ENCODE measurements at regions not wholly inside any gene's neighbourhood (a gene's known extent, or its start where the extent isn't known, plus 50 kb on each side); places are given as distances from the start of the nearest gene placed in this dataset.

DNA sequence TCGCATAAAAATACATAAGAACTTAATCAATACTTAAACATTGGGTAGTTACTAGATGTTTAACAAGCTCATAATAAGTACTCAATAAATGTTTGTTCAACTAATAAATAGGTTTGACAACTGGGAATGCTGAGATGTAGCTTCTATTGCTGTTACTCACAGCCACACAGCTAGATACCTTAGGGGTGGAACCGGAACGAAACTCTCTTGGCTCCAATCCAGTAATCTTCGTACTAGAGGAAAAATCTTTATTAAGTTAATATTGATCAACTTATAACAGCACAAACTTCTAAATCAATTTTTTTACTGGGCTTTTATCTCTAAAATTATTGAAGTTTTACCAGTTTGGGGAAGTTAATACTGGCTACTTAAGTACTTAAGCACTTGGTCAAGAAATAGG is 247.8 kb downstream of the PAX3 start:
- RAD21 ChIA-PET (ENCODE audit: low non-redundant PET in 1 of 2, low total read pairs in 2 of 2, uncharacterized antibody in 2 of 2, unreplicated experiment in 2 of 2), result interaction anchor here in 1 of 2 experiments (0.7 kb wide), 1 partner anchor 520 kb away, joined by 3 read pairs; no protein-coding TSS in a partner anchor
- Histone ChIP-seq H2AFZ (ENCODE audit: low read depth, low read length, poor library complexity, severe bottlenecking) (no peak overlapping the region), H3K4me3 (replicated peaks in 1 of 2; ENCODE audit: low read depth in 1 of 2, low read length in 2 of 2) (no peak overlapping the region), H3K9ac (ENCODE audit: low read length) (no peak overlapping the region), H3K27ac (ENCODE audit: low read depth, low read length) (no peak overlapping the region), H4K20me1 (ENCODE audit: insufficient read depth) (no peaks in the 10 kb centered on the region), H3K36me3 (ENCODE audit: control insufficient read depth in 1 of 2, insufficient read depth in 2 of 2, low read length in 2 of 2) (no peaks in the 10 kb centered on the region), H3K27me3 (ENCODE audit: insufficient read depth, low read length) (peaks cover 39% of the 10 kb centered on the region), H3K79me2 (ENCODE audit: insufficient read depth, low read length) (no peaks in the 10 kb centered on the region), H3K4me2 (ENCODE audit: low read length) (no peak overlapping the region), H3K9me2 (ENCODE audit: insufficient read depth) (no peaks in the 10 kb centered on the region), H3K9me3 (ENCODE audit: control insufficient read depth in 1 of 2, insufficient read depth in 1 of 2, low read depth in 1 of 2, low read length in 2 of 2) (no peaks in the 10 kb centered on the region), H3K4me1 (ENCODE audit: control insufficient read depth in 1 of 2, insufficient read depth in 2 of 2, low read length in 2 of 2) (peaks cover 0 to 4% of the 10 kb centered on the region in 2 experiments; a peak in 1 of 4 replicates)
- TF ChIP-seq POLR2AphosphoS5 (IDR thresholded peaks at IDR 0.05; ENCODE audit: low read depth, low read length) (no peak), FOSL1 (IDR thresholded peaks at IDR 0.05; ENCODE audit: low read depth) (no peak), CBX3 (IDR thresholded peaks at IDR 0.05; ENCODE audit: low read depth) (no peak), EZH2 (IDR thresholded peaks at IDR 0.05) (no peak)
- DNase-seq (ENCODE audit: low read depth, low spot score) (no peak), ATAC-seq (no peak)
- intact Hi-C loops (cut with micrococcal nuclease), result no loop called here
- POLR2A ChIA-PET, result no interaction called here
- no TSS peak for BruUV-seq (replicated peaks)
- CTCF ChIA-PET, result interaction anchor here (2.7 kb wide), 1 partner anchor 12 kb away, joined by 9 read pairs; no protein-coding TSS in a partner anchor

GRCh38 chr2:222049946-222050345 is 248.9 kb downstream of the PAX3 start:
- Histone ChIP-seq H3K36me3 (ENCODE audit: control insufficient read depth in 1 of 2, insufficient read depth in 2 of 2, low read length in 2 of 2) (no peaks in the 10 kb centered on the region), H2AFZ (ENCODE audit: low read depth, low read length, poor library complexity, severe bottlenecking) (no peak overlapping the region), H3K9me2 (ENCODE audit: insufficient read depth) (no peaks in the 10 kb centered on the region), H4K20me1 (ENCODE audit: insufficient read depth) (no peaks in the 10 kb centered on the region), H3K79me2 (ENCODE audit: insufficient read depth, low read length) (no peaks in the 10 kb centered on the region), H3K4me1 (ENCODE audit: control insufficient read depth in 1 of 2, insufficient read depth in 2 of 2, low read length in 2 of 2) (peaks cover 0 to 4% of the 10 kb centered on the region in 2 experiments; a peak in 1 of 4 replicates), H3K27ac (ENCODE audit: low read depth, low read length) (no peak overlapping the region), H3K9me3 (ENCODE audit: control insufficient read depth in 1 of 2, insufficient read depth in 1 of 2, low read depth in 1 of 2, low read length in 2 of 2) (no peaks in the 10 kb centered on the region), H3K4me2 (ENCODE audit: low read length) (no peak overlapping the region), H3K27me3 (ENCODE audit: insufficient read depth, low read length) (peaks cover 28% of the 10 kb centered on the region), H3K9ac (ENCODE audit: low read length) (no peak overlapping the region), H3K4me3 (replicated peaks in 1 of 2; ENCODE audit: low read depth in 1 of 2, low read length in 2 of 2) (no peak overlapping the region)
- CTCF ChIA-PET, result interaction anchor here (2.7 kb wide), 1 partner anchor 11 kb away, joined by 9 read pairs; no protein-coding TSS in a partner anchor
- ATAC-seq (no peak), DNase-seq (ENCODE audit: low read depth, low spot score) (no peak)
- POLR2A ChIA-PET, result no interaction called here
- RAD21 ChIA-PET (ENCODE audit: low non-redundant PET in 1 of 2, low total read pairs in 2 of 2, uncharacterized antibody in 2 of 2, unreplicated experiment in 2 of 2), result no interaction called here
- intact Hi-C loops (cut with micrococcal nuclease), result no loop called here
- BruUV-seq (replicated peaks), result no TSS peak
- TF ChIP-seq ZFX (IDR thresholded peaks at IDR 0.05) (no peak), CTCF (IDR thresholded peaks at IDR 0.05 in 2 of 3, conservative IDR thresholded peaks at IDR 0.05 in 1 of 3; ENCODE audit: borderline replicate concordance in 1 of 3, insufficient read depth in 1 of 3, low read depth in 2 of 3, low read length in 2 of 3) (no peak), REST (IDR thresholded peaks at IDR 0.05; ENCODE audit: low read depth) (no peak), POLR2A (IDR thresholded peaks at IDR 0.05; ENCODE audit: borderline replicate concordance, extremely low read depth, insufficient read depth, insufficient read length) (no peak), YY1 (IDR thresholded peaks at IDR 0.05; ENCODE audit: extremely low read depth, insufficient replicate concordance, low read depth, low read length) (no peak), CBX3 (IDR thresholded peaks at IDR 0.05; ENCODE audit: low read depth) (no peak), CEBPB (IDR thresholded peaks at IDR 0.05; ENCODE audit: low read depth) (no peak), SP1 (IDR thresholded peaks at IDR 0.05; ENCODE audit: low read depth) (no peak), EGR1 (IDR thresholded peaks at IDR 0.05; ENCODE audit: low read depth) (no peak), FOSL1 (IDR thresholded peaks at IDR 0.05; ENCODE audit: low read depth) (no peak), ZBTB33 (IDR thresholded peaks at IDR 0.05; ENCODE audit: extremely low read depth, insufficient replicate concordance, low read length) (no peak), POLR2AphosphoS5 (IDR thresholded peaks at IDR 0.05; ENCODE audit: low read depth, low read length) (no peak)

Data from HCT116 (cell line).